Liver (tissue), 2 donors: ENCODE measurements at regions not wholly inside any gene's neighbourhood (a gene's known extent, or its start where the extent isn't known, plus 50 kb on each side); places are given as distances from the start of the nearest gene placed in this dataset.

Experiments
- CTCF ChIP-seq: fragments of 150-350 bp; IDR thresholded peaks from 2 replicates; pipeline ENCODE4 v1.5.1; 2017; ENCODE audit warnings: improper control_type of control experiment, low read depth, low read length; ENCODE audit not compliant: missing input control
- REST ChIP-seq: IDR thresholded peaks from 2 replicates; pipeline ENCODE4 v1.6.1; 2016; ENCODE audit warnings: antibody characterized with exemption, mild to moderate bottlenecking
- donor health status: healthy.

GRCh38 chr4:20172070-20172760 lies 79.5 kb upstream of the SLIT2 start:
- TF ChIP-seq CTCF (no peak), REST (no peak)
